ENCODE measurements at regions not wholly inside any gene's neighbourhood (a gene's known extent, or its start where the extent isn't known, plus 50 kb on each side); places are given as distances from the start of the nearest gene placed in this dataset.

DNA sequence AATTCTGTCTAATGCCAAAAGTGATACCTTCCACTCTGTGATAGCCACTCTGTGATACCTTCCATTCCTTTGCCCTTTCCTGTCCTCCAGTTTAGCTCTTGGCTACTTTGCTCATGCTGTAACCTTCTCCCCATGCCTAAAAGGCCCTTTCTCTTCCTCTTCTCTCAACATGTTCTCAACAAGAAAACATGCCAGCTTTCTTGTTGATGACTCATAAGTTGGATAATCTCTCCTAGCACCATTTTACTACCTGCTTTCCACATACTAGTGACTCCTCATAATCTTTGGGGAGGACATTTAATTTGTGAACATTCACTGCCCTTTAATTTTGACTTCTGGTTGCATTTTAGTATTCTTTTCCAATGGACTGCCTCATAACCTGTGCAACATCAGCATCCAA lies 55.9 kb upstream of the NT5C1B start:
- TF ChIP-seq, protein P1, sequence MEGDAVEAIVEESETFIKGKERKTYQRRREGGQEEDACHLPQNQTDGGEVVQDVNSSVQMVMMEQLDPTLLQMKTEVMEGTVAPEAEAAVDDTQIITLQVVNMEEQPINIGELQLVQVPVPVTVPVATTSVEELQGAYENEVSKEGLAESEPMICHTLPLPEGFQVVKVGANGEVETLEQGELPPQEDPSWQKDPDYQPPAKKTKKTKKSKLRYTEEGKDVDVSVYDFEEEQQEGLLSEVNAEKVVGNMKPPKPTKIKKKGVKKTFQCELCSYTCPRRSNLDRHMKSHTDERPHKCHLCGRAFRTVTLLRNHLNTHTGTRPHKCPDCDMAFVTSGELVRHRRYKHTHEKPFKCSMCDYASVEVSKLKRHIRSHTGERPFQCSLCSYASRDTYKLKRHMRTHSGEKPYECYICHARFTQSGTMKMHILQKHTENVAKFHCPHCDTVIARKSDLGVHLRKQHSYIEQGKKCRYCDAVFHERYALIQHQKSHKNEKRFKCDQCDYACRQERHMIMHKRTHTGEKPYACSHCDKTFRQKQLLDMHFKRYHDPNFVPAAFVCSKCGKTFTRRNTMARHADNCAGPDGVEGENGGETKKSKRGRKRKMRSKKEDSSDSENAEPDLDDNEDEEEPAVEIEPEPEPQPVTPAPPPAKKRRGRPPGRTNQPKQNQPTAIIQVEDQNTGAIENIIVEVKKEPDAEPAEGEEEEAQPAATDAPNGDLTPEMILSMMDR (IDR thresholded peaks at IDR 0.05 in 4 of 5, conservative IDR thresholded peaks at IDR 0.05 in 1 of 5), result no peak
- TF ChIP-seq POLR2A (IDR thresholded peaks at IDR 0.05), result no peak
